Hypothalamus (tissue), 51 donors: ENCODE measurements at regions not wholly inside any gene's neighbourhood (a gene's known extent, or its start where the extent isn't known, plus 50 kb on each side); places are given as distances from the start of the nearest gene placed in this dataset.
A peak's percentile ranks its signal among the peaks of the same experiment; 100 is the strongest.
"Not testable (repeated sequence)": the region's sequence is repeated elsewhere in the genome, so short reads cannot be mapped to it uniquely, and the experiment has no call there.

Experiments used
- DNase-seq, 51 donors: peaks; one replicate each; lab custom pipeline; 2025; lab: John Stamatoyannopoulos, UW

DNA sequence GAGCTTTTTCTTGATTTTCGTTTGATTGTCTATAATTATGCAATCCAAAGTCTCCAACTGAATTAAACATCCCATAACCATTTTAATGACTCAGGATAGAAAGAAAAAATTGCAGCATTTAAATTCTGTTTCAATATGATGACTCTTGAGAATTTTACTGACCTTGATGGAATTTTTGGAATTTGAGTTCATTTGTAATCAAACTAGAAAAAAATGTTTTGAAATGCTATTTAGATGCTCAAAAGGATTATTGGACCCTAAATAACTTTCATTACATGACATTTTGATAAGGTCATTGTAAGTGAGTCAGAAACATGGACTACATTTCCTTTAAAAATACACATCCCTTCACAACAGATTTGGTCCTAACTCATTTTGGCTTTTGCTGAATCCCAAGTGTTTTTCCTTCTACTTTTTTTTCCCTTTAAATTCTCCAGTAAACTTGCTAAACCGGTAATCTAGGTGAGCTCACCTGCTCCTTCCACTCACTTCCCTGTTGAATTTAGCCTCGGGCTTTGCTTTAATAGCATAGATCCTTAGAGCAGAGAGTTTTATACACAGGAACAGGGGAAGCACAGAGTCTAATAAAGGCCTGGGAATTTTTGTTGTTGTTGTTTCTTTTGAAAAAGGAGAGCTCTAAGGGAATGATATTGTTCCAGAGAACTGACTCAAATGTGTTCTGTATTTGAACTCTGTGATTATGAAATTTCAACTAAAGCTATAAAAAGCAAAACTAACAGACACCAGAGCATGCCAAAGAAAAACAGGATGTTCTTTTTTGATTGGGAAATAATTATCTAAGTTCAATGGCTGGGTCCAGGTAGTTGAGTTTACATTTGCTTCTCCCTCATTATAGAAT lies 1088.2 kb upstream of the CITED2 start:
- no peak for DNase-seq

DNA sequence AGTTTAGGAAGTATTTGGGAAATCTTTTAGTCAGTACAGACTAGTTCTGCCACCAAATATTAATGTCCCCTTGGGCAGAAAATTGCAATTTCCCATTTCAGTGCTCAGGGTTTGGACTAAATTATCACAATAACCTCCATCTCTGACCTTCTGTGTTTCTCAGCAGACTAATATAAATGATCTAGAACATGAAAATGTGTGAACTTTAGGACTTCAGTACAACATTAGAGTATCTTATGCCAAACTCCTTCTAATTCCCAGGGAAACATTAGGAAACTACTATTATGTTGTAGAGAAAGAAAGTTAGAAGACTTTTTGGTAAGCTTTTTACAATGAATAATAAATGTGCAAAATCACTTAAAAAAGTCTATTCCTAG lies 1087.6 kb upstream of the CITED2 start:
- no peak for DNase-seq

DNA sequence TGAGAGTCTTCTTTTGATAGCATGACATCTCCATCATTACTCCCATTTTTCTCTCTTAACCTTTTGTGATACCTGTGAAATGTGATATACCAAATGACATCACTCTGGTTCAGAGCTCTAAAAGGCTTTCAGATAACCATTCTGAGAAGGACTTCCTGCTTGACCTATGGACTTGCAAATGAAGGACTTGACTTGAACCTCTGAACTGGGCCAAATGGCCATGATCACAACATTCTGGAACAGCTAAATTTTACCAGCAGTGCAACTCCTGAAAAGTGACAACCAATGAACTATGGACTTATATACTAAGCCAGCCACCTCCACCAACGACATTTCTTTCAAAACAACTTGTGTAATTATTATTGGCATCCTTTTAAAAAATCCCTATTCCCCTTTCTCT lies 1085.8 kb upstream of the CITED2 start:
- DNase-seq = no peak

DNA sequence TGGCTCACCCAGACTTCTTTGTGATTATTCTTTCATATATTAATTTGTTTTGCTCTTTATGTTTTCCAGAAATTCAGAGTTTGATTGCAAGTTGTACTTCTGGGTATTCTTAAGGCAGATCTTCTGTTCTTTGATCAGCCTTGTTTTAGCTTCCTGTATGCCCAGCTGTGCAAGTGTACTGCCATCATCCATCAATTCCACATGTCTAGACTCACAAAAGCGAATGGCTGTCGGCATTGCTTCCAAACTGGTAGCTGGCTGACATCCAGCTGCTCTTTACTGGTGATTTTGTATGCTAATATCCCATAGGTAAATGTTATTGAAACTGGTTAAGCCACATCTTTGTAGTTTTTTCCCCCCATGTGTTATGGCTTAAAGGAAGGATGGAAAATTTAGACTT lies 1084.8 kb upstream of the CITED2 start:
- no peak for DNase-seq

DNA sequence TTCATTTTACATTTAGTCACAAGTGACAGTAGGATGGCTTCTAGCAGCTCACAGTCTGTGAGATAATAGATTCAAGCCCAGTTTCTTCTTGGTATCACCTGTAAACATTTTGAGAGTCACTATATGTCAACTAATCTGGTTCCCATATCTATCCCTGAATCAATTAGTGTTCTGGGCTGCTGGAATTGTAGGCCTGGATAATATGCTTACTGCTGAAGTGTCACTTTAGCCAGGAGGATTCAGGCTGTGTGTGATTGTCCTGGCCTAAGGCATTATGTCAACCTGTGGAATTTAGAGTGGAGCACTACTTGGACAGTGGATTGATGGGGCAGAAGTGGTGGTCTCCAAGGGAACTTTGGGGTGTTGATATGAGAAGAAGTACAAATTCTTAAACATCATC lies 1071.8 kb upstream of the CITED2 start:
- DNase-seq = no peak

DNA sequence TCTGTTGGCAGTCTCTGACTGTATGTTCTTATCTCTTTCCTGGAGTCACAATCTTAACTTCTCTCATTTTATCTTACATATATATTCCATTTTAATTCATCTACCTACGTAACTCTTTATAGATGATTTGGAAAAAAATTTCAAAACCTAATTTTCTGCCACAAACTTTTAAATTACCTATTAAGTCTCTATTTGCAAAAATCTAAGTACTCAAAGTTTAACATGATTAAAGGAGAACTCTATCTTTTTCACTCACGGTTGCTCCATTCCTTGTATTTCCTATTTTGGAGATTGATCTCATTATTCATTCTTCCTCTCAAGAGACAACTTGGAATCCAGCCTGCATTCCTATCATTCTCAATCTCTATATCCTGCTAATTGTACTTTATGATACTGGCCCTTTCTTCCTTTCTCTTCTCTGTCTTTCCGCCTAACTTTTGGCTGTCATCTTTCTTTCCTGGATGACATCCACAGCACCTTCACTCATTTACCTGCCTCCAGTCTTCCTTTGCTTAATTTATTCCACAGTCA lies 1071.1 kb upstream of the CITED2 start:
- no peak for DNase-seq

DNA sequence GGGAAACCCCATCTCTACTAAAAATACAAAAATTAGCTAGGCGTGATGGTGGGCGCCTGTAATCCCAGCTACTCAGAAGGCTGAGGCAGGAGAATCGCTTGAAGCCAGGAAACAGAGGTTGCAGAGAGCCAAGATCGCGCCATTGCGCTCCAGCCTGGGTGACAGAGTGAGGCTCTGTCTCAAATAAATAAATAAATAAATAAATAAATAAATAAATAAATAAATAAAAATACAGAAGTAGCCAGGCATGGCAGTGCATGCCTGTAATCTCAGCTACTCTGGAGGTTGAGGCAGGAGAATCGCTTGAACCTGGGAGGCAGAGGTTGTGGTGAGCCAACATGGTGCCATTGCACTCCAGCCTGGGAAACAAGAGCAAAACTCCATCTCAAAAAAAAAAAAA lies 1068.7 kb upstream of the CITED2 start:
- not testable (repeated sequence) for DNase-seq

DNA sequence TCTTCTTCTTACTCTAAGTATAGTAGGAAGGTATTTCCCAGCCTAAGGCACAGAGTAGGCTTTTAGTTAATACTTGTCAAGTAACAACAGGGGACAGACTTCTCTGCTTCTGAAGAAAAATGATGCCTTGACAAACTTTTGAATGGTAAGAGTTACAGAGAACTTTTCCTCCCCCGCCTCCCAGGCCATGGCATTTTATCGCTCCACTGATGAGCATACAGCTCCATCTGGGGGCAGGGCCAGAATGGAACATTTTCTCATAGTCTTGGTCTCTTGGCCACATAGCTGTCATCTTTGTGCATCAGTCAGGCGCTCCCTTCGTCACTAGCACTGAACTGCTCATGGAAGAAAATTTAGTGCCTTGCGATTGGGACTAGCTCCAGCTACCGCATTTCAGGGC lies 1066.8 kb upstream of the CITED2 start:
- peak in 16 of 51 donors; percentile 0 to 30 (median 8) for DNase-seq

DNA sequence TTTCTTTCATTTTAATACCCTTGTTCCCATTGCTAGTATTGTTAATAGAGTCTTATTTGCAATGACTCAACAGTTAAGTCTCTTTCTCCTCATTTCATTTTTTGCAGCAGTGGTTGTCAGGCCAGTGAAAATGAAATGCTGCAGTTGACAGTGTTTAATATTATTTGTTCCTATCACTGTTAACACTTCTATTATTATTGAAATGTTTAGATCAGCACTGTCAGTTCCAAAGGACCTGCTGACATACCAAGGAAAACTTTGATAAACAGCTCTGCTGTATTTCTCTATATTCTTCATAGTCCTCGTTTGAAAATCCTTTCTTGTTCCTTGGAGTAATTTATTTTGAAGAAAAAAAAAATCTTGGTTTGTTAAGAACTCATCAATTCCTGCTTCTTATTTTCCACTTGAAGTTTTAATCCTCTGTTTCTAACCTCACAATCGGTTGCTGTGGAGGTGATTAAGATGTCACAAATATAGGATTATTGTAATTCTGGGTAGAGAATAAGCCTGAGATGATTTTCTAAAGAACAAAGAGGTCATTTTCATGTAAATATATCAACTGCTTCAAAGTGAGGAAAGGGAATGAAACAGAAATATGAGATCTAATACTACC lies 1065.9 kb upstream of the CITED2 start:
- DNase-seq = no peak

DNA sequence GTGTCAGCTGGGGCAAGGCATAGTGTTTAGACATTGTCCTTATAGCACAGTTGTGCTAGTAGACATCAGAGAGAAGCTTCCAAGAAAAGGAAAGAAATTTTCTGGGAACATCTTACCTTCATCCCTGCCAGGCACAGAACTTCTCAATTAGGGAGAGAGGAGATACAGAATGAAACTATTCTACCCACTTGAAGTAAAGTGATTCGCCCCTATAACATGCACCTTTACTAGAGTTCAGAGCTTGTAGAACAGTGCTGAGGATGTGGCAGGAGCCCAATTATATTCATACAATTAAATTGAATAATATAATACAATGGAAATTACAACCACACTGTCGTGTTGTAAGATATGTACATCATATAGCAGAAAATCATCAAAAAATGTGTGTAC lies 1063.9 kb upstream of the CITED2 start:
- no peak for DNase-seq

DNA sequence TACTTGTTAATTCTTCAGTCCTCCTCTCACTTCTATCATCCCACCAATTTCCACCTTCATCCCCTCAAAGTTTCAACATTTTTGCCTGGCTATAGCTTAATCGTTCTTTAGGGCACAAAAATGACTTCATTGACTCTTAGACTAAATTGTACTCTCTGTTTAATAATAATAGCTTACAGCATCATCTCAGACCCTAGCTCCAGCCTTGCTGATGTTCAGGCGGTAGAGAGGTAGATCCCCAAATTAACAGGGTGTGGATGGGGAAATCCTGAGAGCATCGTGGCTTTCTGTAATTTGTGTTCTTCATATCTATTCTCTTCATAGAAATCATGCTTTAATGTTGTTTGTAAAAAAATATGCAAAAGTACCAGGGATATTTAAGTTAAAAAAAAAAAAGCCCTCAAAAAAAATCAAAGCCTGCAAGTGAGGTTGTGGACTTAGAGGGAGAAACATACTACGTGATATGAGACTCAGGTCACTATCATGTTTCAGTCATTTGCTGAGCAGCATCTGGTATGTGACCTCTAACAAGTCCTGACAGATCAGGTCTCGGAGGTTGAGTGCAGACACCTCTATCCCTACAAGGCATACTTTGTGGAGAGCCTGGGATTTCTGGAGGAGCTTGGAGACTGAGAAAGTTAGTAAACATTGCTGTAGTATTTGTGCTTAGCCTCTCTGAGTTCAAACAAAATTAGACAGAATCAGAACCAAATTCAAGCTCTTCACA lies 1063.3 kb upstream of the CITED2 start:
- DNase-seq = no peak

DNA sequence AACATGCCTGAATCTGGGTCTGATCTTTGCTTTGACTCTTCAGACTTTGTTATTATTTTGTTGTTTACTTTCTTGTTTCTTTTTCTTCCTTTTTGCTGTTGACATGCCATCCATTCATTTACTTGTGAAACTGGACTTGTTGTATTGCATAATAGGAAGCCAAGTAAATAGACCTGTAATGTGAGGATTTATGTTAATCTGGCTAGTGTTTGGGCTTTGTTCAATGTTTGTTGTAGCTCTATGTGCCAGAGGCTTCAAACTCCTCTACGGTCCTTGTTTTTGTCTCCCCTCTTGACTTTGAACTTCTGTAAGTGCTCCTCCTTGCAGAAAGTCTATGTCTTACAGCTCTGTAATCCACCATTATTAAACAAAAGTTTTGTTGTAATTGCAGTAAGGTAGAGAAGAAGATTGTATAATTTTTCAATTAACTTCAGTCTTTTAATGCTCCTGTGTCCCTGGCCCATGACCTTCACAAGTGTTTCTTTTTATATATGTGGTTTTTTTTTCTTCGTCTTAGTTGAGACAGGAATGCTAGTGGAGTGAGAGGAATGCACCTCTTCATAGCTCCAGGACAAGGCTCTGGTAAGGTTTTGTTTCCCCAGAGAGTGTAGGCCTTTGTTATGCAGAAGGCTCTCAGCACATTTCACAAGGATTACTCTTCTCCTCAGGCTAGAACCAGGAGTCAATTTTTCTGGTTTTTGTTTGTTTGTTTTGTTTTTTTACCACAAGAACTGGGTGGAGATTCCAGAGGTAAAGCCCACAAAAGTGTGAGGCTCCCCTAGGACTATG lies 1061.8 kb upstream of the CITED2 start:
- DNase-seq = no peak

DNA sequence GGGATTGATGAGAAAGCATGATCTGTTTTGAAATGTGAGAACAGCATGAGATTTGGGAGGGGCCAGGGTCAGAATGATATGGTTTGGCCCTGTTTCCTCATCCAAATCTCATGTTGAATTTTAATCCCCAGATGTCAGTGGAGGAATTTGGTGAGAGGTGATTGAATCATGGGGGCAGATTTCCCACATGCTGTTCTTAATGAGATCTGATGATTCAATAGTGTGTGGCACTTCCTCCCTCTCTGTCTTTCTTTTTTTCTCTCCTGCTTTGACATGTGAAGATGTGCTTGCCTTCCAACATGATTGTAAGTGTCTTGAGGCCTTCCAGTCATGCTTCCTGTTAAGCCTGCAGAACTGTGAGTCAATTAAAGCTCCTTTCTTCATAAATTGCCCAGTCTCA lies 1060.3 kb upstream of the CITED2 start:
- no peak for DNase-seq

DNA sequence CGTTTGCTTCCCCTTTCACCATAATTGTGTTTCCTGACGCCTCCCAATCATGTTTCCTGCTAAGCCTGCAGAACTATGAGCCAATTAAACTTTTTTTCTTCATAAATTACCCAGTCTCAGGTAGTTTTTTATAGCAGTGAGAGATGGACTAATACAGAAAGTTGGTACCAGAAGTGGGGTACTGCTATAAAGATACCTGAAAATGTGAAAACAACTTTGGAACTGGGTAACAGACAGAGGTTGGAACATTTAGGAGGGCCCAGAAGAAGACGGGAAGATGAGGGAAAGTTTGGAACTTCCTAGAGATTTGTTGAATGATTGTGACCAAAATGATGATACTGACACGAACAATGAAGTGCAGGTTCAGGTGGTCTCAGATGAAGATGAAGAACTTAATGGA lies 1058.6 kb upstream of the CITED2 start:
- no peak for DNase-seq

DNA sequence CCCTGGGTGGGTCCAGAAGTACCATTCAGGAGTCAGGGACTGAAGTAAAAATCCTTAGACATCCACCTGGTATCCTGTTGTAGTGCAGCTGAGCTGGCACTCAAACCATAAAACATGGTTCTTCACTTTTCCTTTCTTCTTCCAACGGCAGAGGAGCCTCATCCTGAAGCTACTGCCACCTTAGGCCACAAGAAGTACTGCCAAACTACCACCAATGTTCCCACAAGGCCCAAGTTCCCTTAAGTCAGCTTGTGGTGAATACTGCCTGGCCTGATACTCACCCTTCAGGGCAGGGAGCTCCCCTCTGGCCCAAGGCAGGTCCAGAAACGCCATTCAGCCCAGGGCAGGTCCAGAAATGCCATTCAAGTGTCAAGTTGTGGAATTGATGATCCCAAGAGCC lies 1053.4 kb upstream of the CITED2 start:
- no peak for DNase-seq

DNA sequence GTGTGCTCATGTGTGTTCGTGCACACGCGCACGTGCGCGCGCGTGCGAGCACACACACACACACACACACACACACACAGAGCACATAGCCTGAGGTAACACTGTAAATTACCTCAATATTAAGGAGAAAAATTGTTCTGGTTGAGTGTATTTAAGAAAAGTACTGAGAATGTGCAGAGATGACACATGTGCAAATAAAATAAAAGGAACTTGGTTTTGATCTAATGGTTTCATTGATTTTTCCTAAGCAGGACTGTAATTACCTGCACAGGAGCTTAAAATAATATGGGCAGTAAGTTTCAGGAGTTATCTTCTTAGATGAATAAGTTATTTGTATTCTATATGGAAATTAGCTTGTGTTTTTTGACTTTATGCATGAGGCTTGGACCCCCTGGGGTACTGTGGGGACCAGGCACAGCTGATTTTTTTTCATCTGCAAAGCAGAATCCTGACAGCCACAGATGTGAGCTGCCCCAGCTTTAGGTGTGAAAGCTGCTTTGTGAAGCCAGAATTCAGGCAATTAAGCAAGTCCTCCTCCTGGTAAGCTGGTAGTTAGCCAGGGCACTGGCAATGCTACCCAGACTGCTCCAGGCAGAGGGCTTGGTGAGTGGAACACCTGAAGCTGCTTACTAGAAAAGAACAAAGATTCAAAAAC lies 1040.6 kb upstream of the CITED2 start:
- DNase-seq = no peak

DNA sequence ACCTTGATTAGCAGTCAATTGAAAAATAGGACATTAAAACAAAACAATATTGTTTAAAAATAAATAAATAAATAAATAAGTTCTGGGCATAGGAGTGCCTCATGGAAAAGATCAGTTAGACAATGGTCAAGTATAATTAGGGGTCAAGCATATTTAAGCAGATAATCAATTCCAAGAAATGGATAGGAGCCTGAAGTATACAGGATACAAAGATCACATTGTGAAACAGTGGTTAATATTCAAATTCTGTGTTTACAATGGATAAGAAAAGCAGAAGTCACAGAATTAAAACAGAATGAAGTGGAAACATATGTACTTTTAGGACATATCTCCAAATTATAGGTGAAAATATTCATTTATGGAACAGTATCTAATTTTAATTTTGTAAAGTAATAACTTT lies 1028.6 kb upstream of the CITED2 start:
- DNase-seq = no peak

DNA sequence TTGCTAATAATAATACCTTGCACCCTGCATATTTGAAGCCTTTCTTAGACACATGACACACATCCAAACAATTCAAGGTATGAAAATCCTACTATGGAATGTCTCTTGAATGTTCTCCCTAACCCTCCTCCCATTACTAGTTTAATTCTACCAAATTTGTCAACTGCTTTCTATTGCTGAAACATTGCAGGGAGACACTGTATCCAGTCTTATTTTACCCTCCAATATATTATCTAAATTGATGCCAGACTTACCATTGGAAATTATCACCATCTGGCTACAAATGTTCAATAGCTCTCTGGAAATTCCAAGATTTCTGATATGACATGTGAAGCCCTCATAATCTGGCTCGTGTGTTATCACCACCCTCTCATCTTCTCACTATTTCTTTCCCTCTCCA lies 1027.3 kb upstream of the CITED2 start:
- no peak for DNase-seq

DNA sequence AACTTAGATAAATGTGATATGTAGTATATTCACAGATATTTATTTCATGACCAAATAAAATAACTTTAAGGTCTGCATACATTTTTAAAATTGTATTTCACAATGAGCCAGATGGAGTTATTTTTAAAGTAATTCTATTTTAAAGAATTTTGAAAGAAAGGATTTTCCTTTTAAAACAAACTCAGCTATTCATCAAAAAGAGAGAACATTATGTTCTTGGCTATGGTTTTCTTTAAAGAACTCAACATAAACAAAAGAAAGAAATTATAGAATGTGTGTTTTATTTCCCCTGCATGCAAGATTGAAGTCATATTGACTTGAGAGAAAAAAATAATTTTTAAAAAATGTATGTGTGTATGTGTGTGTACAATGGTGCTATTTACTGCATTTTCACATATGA lies 1023.6 kb upstream of the CITED2 start:
- DNase-seq = no peak

DNA sequence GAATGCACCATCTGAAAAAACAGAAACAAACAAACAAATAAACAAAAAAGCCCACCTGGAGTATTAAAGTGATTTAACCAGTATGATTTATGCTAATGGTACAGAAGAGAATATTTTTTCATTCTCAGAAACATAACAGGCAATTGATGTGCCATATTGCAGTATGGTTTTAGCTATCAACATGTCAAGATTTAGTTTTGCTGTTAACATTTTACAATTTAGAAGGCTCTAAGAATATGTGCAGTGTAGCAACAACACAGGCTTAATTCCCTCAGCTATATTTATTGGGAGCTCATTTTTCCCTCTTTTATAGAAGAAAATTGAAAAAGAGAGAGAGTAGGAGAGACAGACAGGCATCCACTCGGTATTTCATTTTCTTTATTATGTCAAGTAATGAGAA lies 1022.7 kb upstream of the CITED2 start:
- DNase-seq = no peak
